GM23248 (cell line): ENCODE measurements at regions not wholly inside any gene's neighbourhood (a gene's known extent, or its start where the extent isn't known, plus 50 kb on each side); places are given as distances from the start of the nearest gene placed in this dataset.

Experiments
- EZH2 ChIP-seq: fragments of 200-600 bp; sonication (generic); IDR thresholded peaks from 2 replicates; pipeline ENCODE4 v1.6.1; 2018; ENCODE audit warnings: antibody characterized with exemption, mild to moderate bottlenecking; ENCODE audit not compliant: insufficient read depth, poor library complexity, severe bottlenecking
- EZH2phosphoT487 ChIP-seq: fragments of 200-600 bp; sonication (generic); IDR thresholded peaks from 2 replicates; pipeline ENCODE4 v1.6.1; 2018; ENCODE audit warnings: antibody characterized with exemption, moderate library complexity, mild to moderate bottlenecking, low read depth; ENCODE audit not compliant: insufficient read depth

- no peak for TF ChIP-seq EZH2phosphoT487
- TF ChIP-seq EZH2 = no peak
Observed at GRCh38 chr3:144516589-144516988, 545.0 kb downstream of the DIPK2A start.
